ENCODE measurements at regions not wholly inside any gene's neighbourhood (a gene's known extent, or its start where the extent isn't known, plus 50 kb on each side); places are given as distances from the start of the nearest gene placed in this dataset.

DNA sequence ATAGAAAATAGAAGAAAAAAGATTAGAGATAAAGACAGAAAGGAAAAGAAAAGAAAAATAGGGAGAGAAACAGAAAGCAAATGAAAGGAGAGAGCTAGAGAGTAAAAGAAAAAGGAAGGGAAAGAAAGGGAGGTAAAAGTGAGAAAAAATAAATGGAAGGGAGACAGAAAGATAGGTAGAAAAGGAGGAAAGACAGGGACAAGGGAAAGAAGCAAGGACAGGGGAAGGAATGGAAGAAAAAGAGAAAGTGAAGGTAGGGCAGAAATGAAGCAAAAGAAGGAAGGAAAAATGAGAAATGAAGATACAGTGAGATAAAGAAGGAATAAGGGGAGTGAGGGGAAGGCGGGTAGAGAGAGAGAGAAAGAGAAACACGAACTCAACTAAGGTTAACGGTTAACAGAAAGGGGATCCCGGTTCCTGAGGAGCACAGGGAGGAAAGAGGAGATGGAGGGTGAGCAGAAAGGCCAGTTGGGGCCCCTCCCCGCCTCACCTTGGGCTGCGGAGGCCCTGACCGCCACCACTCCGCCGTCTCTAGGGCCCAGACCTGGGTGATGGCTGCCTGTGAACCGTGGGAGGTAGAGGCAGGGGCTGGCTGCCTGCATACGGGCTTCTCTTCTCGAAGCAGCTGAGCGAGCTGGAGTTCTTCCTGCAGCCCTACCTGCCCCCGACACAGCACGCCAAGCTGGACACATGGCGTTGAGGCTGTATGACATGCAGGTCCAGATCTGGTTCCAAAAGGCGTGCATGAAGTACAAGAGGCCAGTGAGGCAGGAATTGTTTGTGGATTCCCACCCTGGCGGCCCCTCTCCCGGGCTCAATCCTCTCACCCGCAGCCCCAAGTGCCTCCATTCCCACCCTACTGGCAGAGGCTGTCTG is 59.5 kb downstream of the SMUG1 start:
- Histone ChIP-seq H3K27ac (ENCODE audit: low read depth) (no peak overlapping the region), H3K4me3 (ENCODE audit: low read depth, low read length) (no peak overlapping the region)
- 63% methylated on average over 20 of the region's 20 CpGs for WGBS

More for the DNA sequence above, 59.5 kb downstream of the SMUG1 start:
- no peaks in the 10 kb centered on the region for H3K36me3 ChIP-seq (ENCODE audit: insufficient read depth)
- no peak for DNase-seq (ENCODE audit: extremely low spot score)
- peaks cover 2% of the 10 kb centered on the region for H3K4me1 ChIP-seq (ENCODE audit: insufficient read depth)

Measured in urinary bladder (tissue), 3 donors.